Thoracic aorta (tissue), 2 donors: ENCODE measurements at regions not wholly inside any gene's neighbourhood (a gene's known extent, or its start where the extent isn't known, plus 50 kb on each side); places are given as distances from the start of the nearest gene placed in this dataset.

Experiments used
- ATAC-seq: fragments of 150-250 bp; one replicate; pipeline ENCODE4 v1.8.0; 2017; ENCODE audit warnings: low read depth; ENCODE audit not compliant: insufficient number of reproducible peaks, low FRiP score
- DNase-seq: peaks from one replicate; pipeline ENCODE4 v3.0.0-alpha.2; 2020; ENCODE audit warnings: low spot score
- H3K27ac ChIP-seq, 2 donors: fragments of 200-600 bp; sonication (generic); 1 replicate in 1 of 2; 2 replicates in 1 of 2; pipeline ENCODE4 v1.5.1; 2016; ENCODE audit warnings: mild to moderate bottlenecking in 2 of 2, moderate library complexity in 2 of 2
- H3K27me3 ChIP-seq: fragments of 200-600 bp; sonication (generic); replicated peaks from 2 replicates; pipeline ENCODE4 v1.6.0; 2016; ENCODE audit warnings: mild to moderate bottlenecking; ENCODE audit not compliant: insufficient read depth
- H3K36me3 ChIP-seq: fragments of 200-600 bp; sonication (generic); one replicate; pipeline ENCODE4 v1.5.1; 2016
- H3K4me1 ChIP-seq, 2 donors: fragments of 200-600 bp; sonication (generic); 1 replicate in 1 of 2; 2 replicates in 1 of 2; pipeline versions ENCODE4 v1.5.1 to v1.6.0; 2016; ENCODE audit warnings: low read depth in 2 of 2, mild to moderate bottlenecking in 1 of 2; ENCODE audit not compliant: control insufficient read depth in 1 of 2
- H3K4me3 ChIP-seq: fragments of 200-600 bp; sonication (generic); 2 replicates; pipeline ENCODE4 v1.5.1; 2016; ENCODE audit warnings: mild to moderate bottlenecking
- H3K9me3 ChIP-seq: fragments of 200-600 bp; sonication (generic); 2 replicates; pipeline ENCODE4 v1.5.1; 2016
- TF ChIP-seq, protein P1 (sequence below): fragments of 200-600 bp; sonication (generic); IDR thresholded peaks from one replicate; pipeline ENCODE4 v1.5.1; 2019; ENCODE audit warnings: antibody characterized with exemption

DNA sequence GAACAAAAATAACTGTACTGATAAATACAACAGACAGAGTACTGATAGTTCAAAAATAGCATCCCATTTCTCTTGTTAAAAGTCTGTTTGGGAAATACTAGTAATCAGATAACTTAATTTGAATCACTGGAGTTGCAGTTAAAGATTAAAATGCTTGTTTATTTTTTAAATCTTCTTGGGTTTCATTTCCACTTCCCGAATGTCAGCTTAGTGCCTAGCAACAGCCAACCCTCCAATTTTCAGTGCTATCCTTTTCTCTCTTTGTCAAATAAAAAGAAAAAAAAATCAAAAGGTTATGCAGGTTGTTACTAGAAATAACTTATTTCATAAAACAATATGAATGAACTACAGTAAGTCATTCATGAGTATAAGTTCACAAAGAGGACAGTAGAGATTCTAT lies 257.7 kb upstream of the STXBP5 start:
- no peak for ATAC-seq
- Histone ChIP-seq H3K9me3 (no peaks in the 10 kb centered on the region), H3K36me3 (no peaks in the 10 kb centered on the region), H3K27ac (no peak overlapping the region), H3K4me3 (no peak overlapping the region), H3K27me3 (no peaks in the 10 kb centered on the region), H3K4me1 (no peaks in the 10 kb centered on the region)
- TF ChIP-seq, protein P1, sequence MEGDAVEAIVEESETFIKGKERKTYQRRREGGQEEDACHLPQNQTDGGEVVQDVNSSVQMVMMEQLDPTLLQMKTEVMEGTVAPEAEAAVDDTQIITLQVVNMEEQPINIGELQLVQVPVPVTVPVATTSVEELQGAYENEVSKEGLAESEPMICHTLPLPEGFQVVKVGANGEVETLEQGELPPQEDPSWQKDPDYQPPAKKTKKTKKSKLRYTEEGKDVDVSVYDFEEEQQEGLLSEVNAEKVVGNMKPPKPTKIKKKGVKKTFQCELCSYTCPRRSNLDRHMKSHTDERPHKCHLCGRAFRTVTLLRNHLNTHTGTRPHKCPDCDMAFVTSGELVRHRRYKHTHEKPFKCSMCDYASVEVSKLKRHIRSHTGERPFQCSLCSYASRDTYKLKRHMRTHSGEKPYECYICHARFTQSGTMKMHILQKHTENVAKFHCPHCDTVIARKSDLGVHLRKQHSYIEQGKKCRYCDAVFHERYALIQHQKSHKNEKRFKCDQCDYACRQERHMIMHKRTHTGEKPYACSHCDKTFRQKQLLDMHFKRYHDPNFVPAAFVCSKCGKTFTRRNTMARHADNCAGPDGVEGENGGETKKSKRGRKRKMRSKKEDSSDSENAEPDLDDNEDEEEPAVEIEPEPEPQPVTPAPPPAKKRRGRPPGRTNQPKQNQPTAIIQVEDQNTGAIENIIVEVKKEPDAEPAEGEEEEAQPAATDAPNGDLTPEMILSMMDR: no peak
- no peak for DNase-seq

DNA sequence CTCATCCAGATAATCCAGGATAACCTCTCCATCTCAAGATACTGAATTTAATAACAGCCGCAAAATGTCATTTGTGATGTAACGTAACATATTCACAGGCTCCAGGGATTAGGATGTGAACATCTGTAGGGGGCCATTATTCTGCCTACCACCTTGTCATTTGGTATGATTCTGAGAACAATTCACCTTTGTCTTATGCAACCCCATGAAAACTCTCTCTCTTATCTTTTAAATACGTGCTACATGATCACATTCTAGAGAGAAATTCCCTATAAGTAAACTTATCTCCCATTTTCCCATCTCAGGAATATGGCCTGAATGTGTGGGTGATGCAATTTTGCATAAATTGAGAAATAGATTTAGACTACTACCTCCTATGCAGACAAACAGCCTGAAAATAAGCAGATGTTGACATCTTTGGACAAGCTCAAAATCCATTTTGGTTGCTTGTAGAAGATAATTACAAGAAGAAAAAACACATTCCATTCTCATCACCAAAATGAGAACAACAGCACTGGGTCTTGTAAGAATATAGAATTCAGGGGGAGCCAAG lies 255.4 kb upstream of the STXBP5 start:
- no peak overlapping the region for H3K4me3 ChIP-seq
- TF ChIP-seq, protein P1: no peak
- H3K36me3 ChIP-seq: no peaks in the 10 kb centered on the region
- ATAC-seq (no peak), DNase-seq (no peak)
- H3K27me3 ChIP-seq: no peaks in the 10 kb centered on the region
- H3K27ac ChIP-seq: no peak overlapping the region
- H3K9me3 ChIP-seq: no peaks in the 10 kb centered on the region
- no peaks in the 10 kb centered on the region for H3K4me1 ChIP-seq

DNA sequence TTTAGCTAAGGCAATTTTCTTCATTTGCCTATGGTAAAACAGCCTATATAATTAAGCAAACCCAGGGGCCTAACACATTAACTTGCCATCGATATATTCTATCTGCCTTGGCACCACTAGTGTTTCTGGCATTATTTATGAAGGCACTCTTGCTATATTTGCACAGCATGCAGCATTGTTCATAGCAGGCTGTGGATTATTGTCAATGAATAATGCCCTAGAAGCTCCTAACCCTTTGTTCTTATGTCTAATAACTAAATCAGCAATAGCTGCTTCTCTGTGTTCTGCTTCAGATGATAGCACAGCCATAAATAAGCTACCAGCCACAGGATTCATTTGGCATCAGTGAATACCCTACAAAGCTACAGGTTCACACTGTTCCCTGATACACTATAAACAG lies 254.8 kb upstream of the STXBP5 start:
- Histone ChIP-seq H3K4me1 (no peaks in the 10 kb centered on the region), H3K9me3 (no peaks in the 10 kb centered on the region), H3K27ac (no peak overlapping the region), H3K4me3 (no peak overlapping the region), H3K36me3 (no peaks in the 10 kb centered on the region), H3K27me3 (no peaks in the 10 kb centered on the region)
- TF ChIP-seq, protein P1: no peak
- ATAC-seq: no peak
- no peak for DNase-seq

DNA sequence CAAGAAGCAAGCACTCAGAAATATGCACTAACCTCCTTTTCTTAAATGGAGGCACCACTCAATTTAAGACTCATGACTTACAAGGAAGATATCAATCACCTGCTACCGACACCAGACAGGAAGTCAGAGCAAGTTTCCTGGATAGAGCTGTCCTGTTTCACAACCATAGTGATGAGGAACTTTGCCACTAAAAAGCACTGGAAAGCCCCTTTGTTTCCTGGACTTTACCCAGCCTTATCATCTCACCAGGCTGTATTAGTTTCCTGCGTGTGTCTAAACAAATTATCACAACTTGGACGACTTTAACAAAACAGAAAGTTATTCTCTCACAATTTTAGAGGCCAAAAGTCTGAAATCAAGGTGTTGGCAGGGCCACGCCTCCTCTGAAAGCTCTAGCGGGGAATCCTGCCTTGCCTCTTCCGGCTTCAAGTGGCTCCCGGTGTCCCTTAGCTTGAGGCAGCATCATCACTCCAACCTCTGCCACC lies 253.8 kb upstream of the STXBP5 start:
- ATAC-seq (no peak), DNase-seq (no peak)
- Histone ChIP-seq H3K9me3 (no peaks in the 10 kb centered on the region), H3K4me1 (no peaks in the 10 kb centered on the region), H3K4me3 (no peak overlapping the region), H3K27me3 (no peaks in the 10 kb centered on the region), H3K36me3 (no peaks in the 10 kb centered on the region), H3K27ac (no peak overlapping the region)
- TF ChIP-seq, protein P1: no peak

DNA sequence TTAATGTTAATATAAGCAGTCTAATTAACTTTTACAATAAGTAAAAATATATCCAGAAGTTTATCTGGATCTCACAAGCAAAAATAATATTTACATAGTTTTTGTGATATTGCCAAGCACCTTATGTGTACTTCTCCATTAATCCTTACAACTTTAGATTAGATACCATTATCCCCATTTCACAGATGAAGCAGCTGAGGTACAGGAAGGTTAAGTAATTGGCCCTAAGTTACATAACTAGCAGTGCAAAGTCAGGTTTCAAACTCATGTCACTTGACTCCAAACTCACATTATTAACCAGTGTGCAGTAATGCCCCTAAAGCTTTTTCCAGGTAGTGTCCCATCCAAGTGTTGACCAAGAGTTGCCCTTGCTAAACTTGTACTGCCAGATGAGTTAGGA lies 248.6 kb upstream of the STXBP5 start:
- Histone ChIP-seq H3K36me3 (no peaks in the 10 kb centered on the region), H3K9me3 (no peaks in the 10 kb centered on the region), H3K27ac (no peak overlapping the region), H3K27me3 (no peaks in the 10 kb centered on the region), H3K4me1 (no peaks in the 10 kb centered on the region), H3K4me3 (no peak overlapping the region)
- ATAC-seq: no peak
- DNase-seq: no peak
- TF ChIP-seq, protein P1: no peak
